HG03571 (cell line): ENCODE measurements at regions not wholly inside any gene's neighbourhood (a gene's known extent, or its start where the extent isn't known, plus 50 kb on each side); places are given as distances from the start of the nearest gene placed in this dataset.
"Not testable (repeated sequence)": the region's sequence is repeated elsewhere in the genome, so short reads cannot be mapped to it uniquely, and the experiment has no call there.

Experiments
- ATAC-seq: cut with Tn5 transposase; IDR thresholded peaks from one replicate; pipeline ENCODE4 v1.9.1; 2021; ENCODE audit not compliant: unreplicated experiment

GRCh38 chr16:59913666-59914065 is 1179.5 kb upstream of the GOT2 start:
- ATAC-seq: no peak

GRCh38 chr16:59909262-59909661 is 1175.1 kb upstream of the GOT2 start:
- no peak for ATAC-seq

GRCh38 chr16:59907611-59908010 is 1173.5 kb upstream of the GOT2 start:
- ATAC-seq: no peak

GRCh38 chr16:59905606-59906005 is 1171.5 kb upstream of the GOT2 start:
- no peak for ATAC-seq

- ATAC-seq: no peak
Observed at GRCh38 chr16:59905131-59905530, 1171.0 kb upstream of the GOT2 start.

GRCh38 chr16:59899940-59900339 is 1165.8 kb upstream of the GOT2 start:
- ATAC-seq: no peak

GRCh38 chr16:59892376-59892775 is 1158.3 kb upstream of the GOT2 start:
- ATAC-seq: no peak

- no peak for ATAC-seq
Observed at GRCh38 chr16:59887856-59888255, 1153.7 kb upstream of the GOT2 start.

- no peak for ATAC-seq
Observed at GRCh38 chr16:59886021-59886420, 1151.9 kb upstream of the GOT2 start.

- ATAC-seq: no peak
Observed at GRCh38 chr16:59881376-59881775, 1147.3 kb upstream of the GOT2 start.

GRCh38 chr16:59880611-59881010 is 1146.5 kb upstream of the GOT2 start:
- ATAC-seq: no peak

GRCh38 chr16:59878999-59879398 is 1144.9 kb upstream of the GOT2 start:
- ATAC-seq: no peak

GRCh38 chr16:59878479-59878878 is 1144.4 kb upstream of the GOT2 start:
- no peak for ATAC-seq

- ATAC-seq: no peak
Observed at GRCh38 chr16:59864981-59865666, 1131.0 kb upstream of the GOT2 start.

GRCh38 chr16:59859676-59860402 is 1125.7 kb upstream of the GOT2 start:
- ATAC-seq: no peak

GRCh38 chr16:59854846-59855439 is 1120.8 kb upstream of the GOT2 start:
- ATAC-seq: no peak

GRCh38 chr16:59849716-59850115 is 1115.6 kb upstream of the GOT2 start:
- ATAC-seq: no peak

- no peak for ATAC-seq
Observed at GRCh38 chr16:59848296-59848695, 1114.2 kb upstream of the GOT2 start.

GRCh38 chr16:59840169-59840568 is 1106.1 kb upstream of the GOT2 start:
- ATAC-seq: no peak

GRCh38 chr16:59826767-59827166 is 1092.7 kb upstream of the GOT2 start:
- no peak for ATAC-seq

GRCh38 chr16:59809488-59809887 is 1075.4 kb upstream of the GOT2 start:
- ATAC-seq: not testable (repeated sequence)

- ATAC-seq: no peak
Observed at GRCh38 chr16:59783191-59783590, 1049.1 kb upstream of the GOT2 start.
